Stimulated activated naive CD8-positive, alpha-beta T cell treated with anti-CD3 and anti-CD28 coated beads, Interleukin-15, amount 100 ng/mL, for 72 hours (primary cell): ENCODE measurements at regions not wholly inside any gene's neighbourhood (a gene's known extent, or its start where the extent isn't known, plus 50 kb on each side); places are given as distances from the start of the nearest gene placed in this dataset.

Experiments
- ATAC-seq: fragments of 150-1000 bp; cut with Tn5 transposase; 2 replicates; pipeline ENCODE4 v1.10.0; 2021; ENCODE audit warnings: mild to moderate bottlenecking, moderate library complexity
- DNase-seq, 2 donors: peaks; one replicate each; pipeline ENCODE4 v3.0.0; 2021 to 2022
- H3K27ac Mint-ChIP-seq, 2 donors: one replicate each; pipeline ENCODE4 v1.8.0; 2022; ENCODE audit warnings: mild to moderate bottlenecking in 2 of 2, mixed read lengths in 2 of 2, moderate library complexity in 2 of 2
- H3K27me3 Mint-ChIP-seq: one replicate; pipeline ENCODE4 v1.8.0; 2022; ENCODE audit warnings: mixed read lengths
- H3K4me1 Mint-ChIP-seq: one replicate; pipeline ENCODE4 v1.8.0; 2022; ENCODE audit warnings: mild to moderate bottlenecking, mixed read lengths
- H3K4me3 Mint-ChIP-seq, 2 donors: one replicate each; pipeline ENCODE4 v1.8.0; 2022; ENCODE audit warnings: mild to moderate bottlenecking in 2 of 2, mixed read lengths in 2 of 2, moderate library complexity in 1 of 2
- H3K9me3 Mint-ChIP-seq, 2 donors: one replicate each; pipeline ENCODE4 v1.8.0; 2022; ENCODE audit warnings: mixed read lengths in 2 of 2

GRCh38 chr7:125654076-125654475 is 724.5 kb upstream of the POT1 start:
- H3K9me3 Mint-ChIP-seq: peaks cover 5 to 13% of the 10 kb centered on the region in 2 donors
- H3K4me3 Mint-ChIP-seq: no peak overlapping the region
- no peaks in the 10 kb centered on the region for H3K27me3 Mint-ChIP-seq
- no peaks in the 10 kb centered on the region for H3K4me1 Mint-ChIP-seq
- no peak overlapping the region for H3K27ac Mint-ChIP-seq
- DNase-seq (no peak), ATAC-seq (no peak)

GRCh38 chr7:125651823-125652528 is 722.4 kb upstream of the POT1 start:
- H3K27me3 Mint-ChIP-seq: no peaks in the 10 kb centered on the region
- no peak for DNase-seq
- H3K4me3 Mint-ChIP-seq: no peak overlapping the region
- peaks cover 5 to 13% of the 10 kb centered on the region in 2 donors for H3K9me3 Mint-ChIP-seq
- H3K4me1 Mint-ChIP-seq: no peaks in the 10 kb centered on the region
- H3K27ac Mint-ChIP-seq: no peak overlapping the region
- no peak for ATAC-seq

- no peaks in the 10 kb centered on the region for H3K27me3 Mint-ChIP-seq
- H3K4me3 Mint-ChIP-seq: no peak overlapping the region
- no peak for ATAC-seq
- H3K27ac Mint-ChIP-seq: no peak overlapping the region
- peaks cover 5 to 13% of the 10 kb centered on the region in 2 donors for H3K9me3 Mint-ChIP-seq
- no peak for DNase-seq
- H3K4me1 Mint-ChIP-seq: no peaks in the 10 kb centered on the region
Measured at GRCh38 chr7:125648543-125648942, 718.9 kb upstream of the POT1 start.

- no peak overlapping the region for H3K4me3 Mint-ChIP-seq
- H3K27me3 Mint-ChIP-seq: no peaks in the 10 kb centered on the region
- no peaks in the 10 kb centered on the region for H3K4me1 Mint-ChIP-seq
Measured at GRCh38 chr7:125645770-125646169, 716.1 kb upstream of the POT1 start.

GRCh38 chr7:125644109-125644508 is 714.5 kb upstream of the POT1 start:
- no peaks in the 10 kb centered on the region for H3K4me1 Mint-ChIP-seq

More at GRCh38 chr7:125645770-125646169, 716.1 kb upstream of the POT1 start:
- H3K27ac Mint-ChIP-seq: no peak overlapping the region
- no peak for ATAC-seq
- peaks cover 9 to 10% of the 10 kb centered on the region in 2 donors for H3K9me3 Mint-ChIP-seq
- no peak for DNase-seq

GRCh38 chr7:125643302-125643701 is 713.7 kb upstream of the POT1 start:
- Mint-ChIP-seq H3K4me1 (no peaks in the 10 kb centered on the region), H3K9me3 (peaks cover 4 to 5% of the 10 kb centered on the region in 2 donors), H3K27me3 (no peaks in the 10 kb centered on the region), H3K27ac (no peak overlapping the region), H3K4me3 (no peak overlapping the region)
- ATAC-seq (no peak), DNase-seq (no peak)

More at GRCh38 chr7:125644109-125644508, 714.5 kb upstream of the POT1 start:
- Mint-ChIP-seq H3K9me3 (peaks cover 9 to 10% of the 10 kb centered on the region in 2 donors), H3K27ac (no peak overlapping the region), H3K27me3 (no peaks in the 10 kb centered on the region), H3K4me3 (no peak overlapping the region)
- no peak for DNase-seq
- no peak for ATAC-seq

GRCh38 chr7:125641884-125642283 is 712.3 kb upstream of the POT1 start:
- H3K27me3 Mint-ChIP-seq: no peaks in the 10 kb centered on the region
- DNase-seq: no peak
- no peak for ATAC-seq
- H3K4me3 Mint-ChIP-seq: no peak overlapping the region
- no peak overlapping the region for H3K27ac Mint-ChIP-seq
- H3K4me1 Mint-ChIP-seq: no peaks in the 10 kb centered on the region
- H3K9me3 Mint-ChIP-seq: peaks cover 5 to 12% of the 10 kb centered on the region in 2 donors

- ATAC-seq: no peak
- Mint-ChIP-seq H3K4me3 (no peak overlapping the region), H3K9me3 (peaks cover 0 to 8% of the 10 kb centered on the region in 2 donors), H3K27ac (no peak overlapping the region), H3K4me1 (no peaks in the 10 kb centered on the region), H3K27me3 (no peaks in the 10 kb centered on the region)
- no peak for DNase-seq
Measured at GRCh38 chr7:125636320-125636962, 706.8 kb upstream of the POT1 start.

GRCh38 chr7:125618516-125618915 is 688.9 kb upstream of the POT1 start:
- Mint-ChIP-seq H3K27ac (no peak overlapping the region), H3K27me3 (no peaks in the 10 kb centered on the region), H3K4me1 (no peaks in the 10 kb centered on the region), H3K4me3 (no peak overlapping the region), H3K9me3 (peaks cover 17 to 30% of the 10 kb centered on the region in 2 donors)
- DNase-seq (no peak), ATAC-seq (no peak)

GRCh38 chr7:125611582-125611981 is 682.0 kb upstream of the POT1 start:
- H3K4me1 Mint-ChIP-seq: no peaks in the 10 kb centered on the region
- DNase-seq (no peak), ATAC-seq (peak; percentile 23)
- H3K4me3 Mint-ChIP-seq: no peak overlapping the region
- H3K27me3 Mint-ChIP-seq: no peaks in the 10 kb centered on the region
- H3K27ac Mint-ChIP-seq: no peak overlapping the region
- H3K9me3 Mint-ChIP-seq: peaks cover 19 to 28% of the 10 kb centered on the region in 2 donors

- H3K9me3 Mint-ChIP-seq: peaks cover 13 to 14% of the 10 kb centered on the region in 2 donors
- no peak for ATAC-seq
- H3K27ac Mint-ChIP-seq: no peak overlapping the region
- H3K4me1 Mint-ChIP-seq: no peaks in the 10 kb centered on the region
- no peak for DNase-seq
- no peak overlapping the region for H3K4me3 Mint-ChIP-seq
- H3K27me3 Mint-ChIP-seq: no peaks in the 10 kb centered on the region
Measured at GRCh38 chr7:125606671-125607070, 677.0 kb upstream of the POT1 start.

- H3K4me3 Mint-ChIP-seq: no peak overlapping the region
- no peaks in the 10 kb centered on the region for H3K27me3 Mint-ChIP-seq
- ATAC-seq (no peak), DNase-seq (no peak)
- H3K27ac Mint-ChIP-seq: no peak overlapping the region
- no peaks in the 10 kb centered on the region for H3K4me1 Mint-ChIP-seq
- H3K9me3 Mint-ChIP-seq: peaks cover 7% of the 10 kb centered on the region in 2 donors
Measured at GRCh38 chr7:125605241-125605640, 675.6 kb upstream of the POT1 start.

- no peak for DNase-seq
- H3K4me1 Mint-ChIP-seq: no peaks in the 10 kb centered on the region
- H3K27me3 Mint-ChIP-seq: no peaks in the 10 kb centered on the region
- no peak overlapping the region for H3K4me3 Mint-ChIP-seq
- peaks cover 7% of the 10 kb centered on the region in 2 donors for H3K9me3 Mint-ChIP-seq
- H3K27ac Mint-ChIP-seq: no peak overlapping the region
- ATAC-seq: no peak
Measured at GRCh38 chr7:125602441-125602840, 672.8 kb upstream of the POT1 start.

GRCh38 chr7:125599387-125599786 is 669.8 kb upstream of the POT1 start:
- no peaks in the 10 kb centered on the region for H3K27me3 Mint-ChIP-seq
- H3K4me3 Mint-ChIP-seq: no peak overlapping the region
- ATAC-seq: no peak
- no peaks in the 10 kb centered on the region for H3K4me1 Mint-ChIP-seq
- no peak for DNase-seq
- H3K27ac Mint-ChIP-seq: no peak overlapping the region
- H3K9me3 Mint-ChIP-seq: peaks cover 0 to 7% of the 10 kb centered on the region in 2 donors

GRCh38 chr7:125592331-125592730 is 662.7 kb upstream of the POT1 start:
- Mint-ChIP-seq H3K4me1 (no peaks in the 10 kb centered on the region), H3K27ac (no peak overlapping the region), H3K27me3 (no peaks in the 10 kb centered on the region), H3K9me3 (peaks cover 4 to 6% of the 10 kb centered on the region in 2 donors), H3K4me3 (no peak overlapping the region)
- no peak for DNase-seq
- no peak for ATAC-seq

GRCh38 chr7:125573126-125573525 is 643.5 kb upstream of the POT1 start:
- Mint-ChIP-seq H3K9me3 (peaks cover 0 to 4% of the 10 kb centered on the region in 2 donors), H3K4me3 (no peak overlapping the region), H3K27ac (no peak overlapping the region), H3K4me1 (no peaks in the 10 kb centered on the region), H3K27me3 (no peaks in the 10 kb centered on the region)
- no peak for ATAC-seq
- DNase-seq: no peak
